Adipocyte (in vitro differentiated cells): ENCODE measurements at regions not wholly inside any gene's neighbourhood (a gene's known extent, or its start where the extent isn't known, plus 50 kb on each side); places are given as distances from the start of the nearest gene placed in this dataset.
"Not testable (repeated sequence)": the region's sequence is repeated elsewhere in the genome, so short reads cannot be mapped to it uniquely, and the experiment has no call there.

ENCODE experiments used
- DNase-seq: peaks from one replicate; pipeline ENCODE4 v3.0.0-alpha.2; 2015; ENCODE audit warnings: low read depth
- H3K27me3 ChIP-seq: replicated peaks from 2 replicates; pipeline ENCODE4 v1.7.0; 2013; ENCODE audit warnings: mild to moderate bottlenecking, low read length, moderate library complexity; ENCODE audit not compliant: control insufficient read depth, insufficient read depth
- H3K36me3 ChIP-seq: 2 replicates; pipeline ENCODE4 v1.7.0; 2013; ENCODE audit warnings: low read length, mild to moderate bottlenecking, moderate library complexity; ENCODE audit not compliant: control insufficient read depth, insufficient read depth, severe bottlenecking
- H3K4me1 ChIP-seq: 2 replicates; pipeline ENCODE4 v1.7.0; 2013; ENCODE audit warnings: mild to moderate bottlenecking, low read length, moderate library complexity; ENCODE audit not compliant: control insufficient read depth, insufficient read depth
- H3K4me3 ChIP-seq: 2 replicates; pipeline ENCODE4 v1.7.0; 2013; ENCODE audit warnings: mild to moderate bottlenecking, low read length, moderate library complexity
- H3K9ac ChIP-seq: 2 replicates; pipeline ENCODE4 v1.7.0; 2013; ENCODE audit warnings: mild to moderate bottlenecking, low read length, moderate library complexity
- H3K9me3 ChIP-seq: 2 replicates; pipeline ENCODE4 v1.7.0; 2013; ENCODE audit warnings: mild to moderate bottlenecking, low read length, moderate library complexity; ENCODE audit not compliant: control insufficient read depth

DNA sequence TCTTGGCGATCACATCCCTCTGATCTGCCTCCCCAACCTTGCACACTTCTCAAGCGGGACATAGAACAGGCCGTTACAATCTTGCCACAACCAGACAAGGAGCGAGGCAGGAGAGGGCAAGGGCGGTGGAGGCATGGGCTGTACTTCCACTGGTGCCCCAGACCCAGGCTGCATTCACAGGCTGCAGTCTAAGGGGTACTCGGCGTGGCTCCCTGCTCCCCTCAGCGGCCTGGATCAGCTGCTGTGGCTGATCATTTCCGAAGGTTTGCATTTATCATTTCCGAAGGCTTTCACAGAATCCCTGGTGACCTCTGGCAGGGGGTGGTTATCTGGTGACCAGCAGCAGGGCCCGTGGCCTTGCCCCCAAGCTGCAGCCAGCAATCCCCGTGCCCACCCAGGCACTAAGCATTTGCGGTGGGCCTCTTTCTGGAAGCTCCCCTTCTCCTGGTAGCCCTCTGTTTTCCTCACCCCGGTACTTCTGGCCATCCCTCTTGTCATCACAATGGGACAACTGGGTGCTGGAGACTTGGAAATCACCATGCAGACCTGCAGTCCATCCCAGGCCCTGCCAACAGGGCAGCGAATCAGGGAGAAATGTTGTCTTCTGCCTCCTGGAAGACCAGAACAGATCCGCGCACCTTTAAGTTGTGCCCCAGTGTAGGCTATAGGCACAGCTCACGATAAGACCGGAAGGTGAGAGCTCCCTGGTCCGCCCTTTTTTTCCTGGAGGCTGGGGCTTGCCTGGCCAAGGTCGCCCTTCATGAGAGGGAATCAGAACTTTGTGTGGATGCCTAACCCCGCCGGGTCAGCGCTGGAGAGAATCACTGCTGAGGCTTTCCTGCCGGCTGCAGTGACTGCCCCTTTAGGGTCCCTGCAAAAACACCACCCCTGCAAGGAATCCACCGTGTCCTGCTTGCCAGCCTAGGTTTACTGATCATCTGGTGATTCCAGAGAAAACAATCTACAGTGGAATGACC lies 1739.1 kb downstream of the TP53TG3F start:
- Histone ChIP-seq H3K4me3 (no peak overlapping the region), H3K9ac (no peak overlapping the region), H3K4me1 (no peaks in the 10 kb centered on the region), H3K36me3 (no peaks in the 10 kb centered on the region), H3K27me3 (no peaks in the 10 kb centered on the region), H3K9me3 (peaks cover 4% of the 10 kb centered on the region)
- DNase-seq: no peak

DNA sequence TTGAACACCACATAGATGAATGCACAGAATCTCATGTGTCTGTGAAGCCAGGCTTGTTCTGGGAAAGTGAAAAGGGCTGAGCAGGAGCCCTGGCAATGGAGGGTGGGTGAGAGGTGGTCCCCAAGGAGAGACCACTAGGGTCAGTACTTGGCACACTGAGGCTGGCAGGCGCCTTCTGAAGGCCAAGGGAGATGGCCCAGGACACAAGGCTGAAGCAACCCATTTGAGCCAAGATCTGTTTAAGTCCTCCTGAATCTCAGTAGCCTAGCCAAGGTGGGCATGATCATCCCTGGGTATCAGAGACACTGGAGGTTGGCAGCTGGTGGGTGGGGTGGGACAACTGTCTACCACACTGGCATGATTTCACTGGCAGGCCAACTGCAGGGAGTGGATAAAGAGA lies 1741.2 kb downstream of the TP53TG3F start:
- Histone ChIP-seq H3K9ac (no peak overlapping the region), H3K27me3 (no peaks in the 10 kb centered on the region), H3K36me3 (no peaks in the 10 kb centered on the region), H3K4me1 (no peaks in the 10 kb centered on the region), H3K4me3 (no peak overlapping the region), H3K9me3 (peaks cover 4% of the 10 kb centered on the region)
- DNase-seq: no peak

DNA sequence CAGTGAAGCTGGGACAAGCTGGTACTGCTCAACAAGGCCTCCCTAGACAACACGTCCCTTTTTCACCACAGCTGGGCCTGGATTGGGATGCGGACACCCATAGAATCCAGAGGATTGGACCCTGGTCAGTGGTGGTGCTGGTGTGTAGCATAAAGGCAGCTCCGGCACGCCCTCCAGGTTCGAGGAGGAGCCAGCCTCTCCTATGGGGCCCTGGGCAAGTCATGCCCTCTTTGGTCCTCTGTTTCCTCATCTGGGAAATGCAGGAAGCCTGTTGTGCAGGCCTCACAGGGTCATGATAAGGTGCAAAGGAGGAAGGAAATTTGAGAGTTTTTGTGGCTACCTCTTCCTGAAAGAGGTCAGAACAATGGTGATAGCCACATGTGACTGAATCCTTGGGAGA lies 1741.7 kb downstream of the TP53TG3F start:
- Histone ChIP-seq H3K4me1 (no peaks in the 10 kb centered on the region), H3K9me3 (peaks cover 4% of the 10 kb centered on the region), H3K9ac (no peak overlapping the region), H3K27me3 (no peaks in the 10 kb centered on the region), H3K4me3 (no peak overlapping the region), H3K36me3 (no peaks in the 10 kb centered on the region)
- no peak for DNase-seq

DNA sequence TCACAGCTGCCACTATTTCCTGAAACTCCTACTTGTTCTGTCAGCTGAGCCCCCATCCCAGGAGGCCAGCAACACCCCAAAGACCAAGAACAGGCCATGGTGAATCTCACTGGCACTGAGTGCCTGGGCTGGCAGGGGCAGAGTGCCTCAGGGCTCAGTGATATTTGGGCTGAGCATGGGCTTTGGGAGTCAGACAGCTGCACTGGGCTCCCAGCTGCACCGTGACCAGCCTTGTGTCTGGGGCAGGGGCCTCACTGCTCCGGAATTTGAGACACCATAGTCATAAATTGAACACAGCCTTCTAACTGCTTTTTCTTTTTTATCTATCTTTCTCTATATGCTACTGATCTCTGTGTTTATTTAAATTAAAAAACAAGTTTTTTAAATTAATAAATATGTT lies 1744.2 kb downstream of the TP53TG3F start:
- DNase-seq: no peak

DNA sequence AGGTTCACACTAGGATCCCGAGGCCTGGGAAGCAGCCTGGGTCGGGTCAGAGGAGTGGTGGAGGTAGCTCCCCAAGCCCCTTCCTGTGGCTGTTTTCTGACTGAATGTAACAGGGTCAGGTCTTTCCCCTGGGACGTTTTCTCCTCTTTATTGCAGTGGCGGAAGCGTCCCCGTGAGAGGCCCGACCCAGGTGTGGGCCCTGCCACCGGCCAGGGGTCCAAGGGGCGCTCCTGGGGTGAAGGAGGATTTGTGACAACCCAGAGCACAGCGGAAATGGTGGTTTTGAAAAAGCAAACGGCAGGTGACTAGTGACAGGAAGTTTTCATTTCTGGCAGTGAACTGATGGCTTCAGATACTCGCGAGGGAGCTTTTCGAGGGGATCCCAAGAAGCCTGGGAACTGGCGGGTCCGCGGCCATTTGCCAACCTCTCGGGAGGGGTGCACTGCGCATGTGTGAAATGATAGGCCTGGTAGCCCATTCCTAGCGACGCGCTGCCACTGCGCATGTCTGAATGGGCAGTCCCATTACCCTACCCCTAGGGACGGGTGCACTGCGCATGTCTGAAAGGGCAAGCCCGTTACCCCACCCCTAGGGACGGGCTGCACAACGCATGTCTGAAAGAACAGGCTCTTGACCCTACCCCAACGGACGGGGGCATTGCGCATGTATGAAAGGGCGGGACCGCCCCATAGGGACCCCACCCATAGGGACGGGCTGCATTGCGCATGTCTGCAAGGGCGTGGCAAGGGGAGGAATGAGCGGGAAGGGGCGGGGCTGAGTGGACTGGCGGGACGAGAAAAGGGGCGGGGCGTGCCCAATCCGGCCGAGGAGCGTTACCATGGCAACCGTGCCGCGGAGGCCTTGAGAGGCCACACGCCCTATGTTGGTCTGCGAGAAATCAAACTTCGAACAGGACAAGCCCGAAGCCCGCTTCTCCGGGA lies 1747.9 kb downstream of the TP53TG3F start:
- Histone ChIP-seq H3K9me3 (no peaks in the 10 kb centered on the region), H3K36me3 (no peaks in the 10 kb centered on the region), H3K4me1 (no peaks in the 10 kb centered on the region), H3K9ac (no peak overlapping the region), H3K27me3 (no peaks in the 10 kb centered on the region), H3K4me3 (no peak overlapping the region)
- no peak for DNase-seq

More for the DNA sequence above, 1744.2 kb downstream of the TP53TG3F start:
- Histone ChIP-seq H3K9me3 (no peaks in the 10 kb centered on the region), H3K36me3 (no peaks in the 10 kb centered on the region), H3K4me3 (no peak overlapping the region), H3K4me1 (no peaks in the 10 kb centered on the region), H3K27me3 (no peaks in the 10 kb centered on the region), H3K9ac (no peak overlapping the region)

DNA sequence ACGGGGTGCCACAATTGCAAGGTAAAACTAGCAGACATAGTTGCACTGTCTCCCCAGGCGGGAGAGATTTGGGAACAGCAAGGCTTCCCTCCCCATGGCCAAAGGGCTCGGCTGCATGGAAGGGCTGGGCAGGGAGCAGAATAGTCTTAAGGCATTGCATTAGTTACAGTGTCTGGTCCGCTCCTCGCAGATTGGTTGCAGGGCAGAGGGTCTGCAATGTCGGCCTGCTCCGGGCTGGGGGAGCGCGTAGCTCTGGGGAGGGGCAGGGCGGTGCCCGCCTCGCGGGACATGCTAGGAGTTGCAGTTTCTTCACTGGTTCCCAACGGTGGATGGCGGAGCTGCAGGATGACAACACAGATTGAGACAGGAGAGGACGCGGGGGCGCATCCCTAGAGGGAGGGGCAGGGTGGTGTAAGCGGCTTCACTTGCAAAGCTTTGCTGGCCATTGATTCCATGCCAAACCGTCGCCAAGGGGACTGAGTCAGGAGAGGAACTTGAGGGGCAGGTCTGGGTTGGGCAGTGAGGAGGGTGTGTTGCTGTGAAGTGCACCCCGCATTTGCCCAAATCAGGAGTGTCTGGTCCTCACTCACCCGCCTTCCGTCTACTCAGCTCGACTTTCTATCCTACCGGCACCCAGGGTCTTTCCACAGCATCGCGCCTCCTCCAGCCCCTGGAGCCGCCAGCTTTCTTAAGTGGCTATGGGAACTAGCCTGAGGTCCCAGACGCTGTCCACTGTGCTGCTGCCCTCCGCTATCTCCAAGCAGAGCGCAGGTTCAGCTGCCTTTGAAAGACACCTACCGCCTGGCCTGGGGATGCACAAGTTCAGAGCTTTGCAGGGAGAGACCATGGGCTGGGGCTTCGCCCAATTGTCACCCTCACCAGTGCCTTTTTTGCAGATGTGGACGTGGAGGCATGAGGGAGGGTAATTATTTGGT lies 1748.9 kb downstream of the TP53TG3F start:
- no peaks in the 10 kb centered on the region for H3K27me3 ChIP-seq
- no peaks in the 10 kb centered on the region for H3K36me3 ChIP-seq
- no peaks in the 10 kb centered on the region for H3K9me3 ChIP-seq
- H3K9ac ChIP-seq: no peak overlapping the region
- no peak for DNase-seq
- no peaks in the 10 kb centered on the region for H3K4me1 ChIP-seq
- no peak overlapping the region for H3K4me3 ChIP-seq

DNA sequence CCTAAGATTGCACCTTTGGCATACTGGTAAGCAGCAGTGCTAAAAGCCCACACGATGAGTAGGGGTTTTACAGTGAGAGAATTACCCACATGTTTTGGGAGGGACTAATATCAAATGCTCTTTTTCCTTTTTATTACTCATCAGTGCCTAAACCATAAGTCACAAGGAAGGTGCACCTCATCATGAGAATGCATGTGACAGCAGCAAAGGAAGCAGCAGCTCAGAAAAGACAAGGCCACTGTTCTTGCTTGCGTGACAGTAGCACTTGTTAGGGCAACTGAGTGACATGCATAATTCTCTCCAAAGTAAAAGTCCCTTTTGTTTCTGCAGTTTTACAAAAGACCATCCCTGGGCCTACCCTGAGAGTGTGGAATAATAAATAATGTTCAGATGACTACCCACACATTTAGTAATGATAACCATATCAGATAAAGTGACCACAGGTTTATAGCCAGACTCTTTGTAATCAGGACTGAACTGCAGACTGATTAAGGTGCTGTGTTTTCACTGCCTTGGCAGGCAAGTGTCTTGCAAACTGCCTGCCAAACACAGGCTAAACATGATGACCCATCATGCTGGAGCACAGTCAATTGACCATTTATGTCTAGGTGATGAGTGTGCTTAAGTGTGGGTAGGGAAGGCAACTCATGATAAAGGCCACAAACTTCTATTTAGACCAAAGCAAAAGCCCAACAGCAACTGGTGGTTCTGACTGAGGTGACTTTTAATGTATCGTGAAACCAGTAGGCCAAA lies 1751.4 kb downstream of the TP53TG3F start:
- Histone ChIP-seq H3K9ac (no peak overlapping the region), H3K36me3 (no peaks in the 10 kb centered on the region), H3K9me3 (no peaks in the 10 kb centered on the region), H3K4me3 (no peak overlapping the region), H3K27me3 (no peaks in the 10 kb centered on the region), H3K4me1 (no peaks in the 10 kb centered on the region)
- no peak for DNase-seq

DNA sequence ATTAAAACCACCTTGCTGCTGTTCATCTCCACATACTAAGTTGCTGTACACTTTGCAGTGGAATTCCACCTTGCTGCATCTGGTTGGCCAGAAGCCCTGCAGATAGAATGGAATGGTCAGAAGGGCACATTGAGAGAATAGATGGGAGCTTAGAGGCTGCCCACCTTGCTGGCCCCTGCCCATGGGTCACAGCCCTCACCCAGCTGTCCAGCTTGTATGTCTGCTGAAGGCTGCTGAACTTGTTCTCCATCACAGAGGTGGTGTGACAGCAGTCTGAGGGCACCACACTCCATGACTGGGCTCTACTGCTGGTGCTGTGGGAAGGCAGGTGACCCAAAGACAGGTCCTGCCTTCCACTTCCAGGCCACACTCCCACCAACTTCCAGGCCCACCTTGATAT lies 1755.4 kb downstream of the TP53TG3F start:
- no peaks in the 10 kb centered on the region for H3K9me3 ChIP-seq
- no peaks in the 10 kb centered on the region for H3K4me1 ChIP-seq
- H3K9ac ChIP-seq: no peak overlapping the region
- H3K36me3 ChIP-seq: no peaks in the 10 kb centered on the region
- no peak for DNase-seq
- H3K27me3 ChIP-seq: no peaks in the 10 kb centered on the region
- no peak overlapping the region for H3K4me3 ChIP-seq

DNA sequence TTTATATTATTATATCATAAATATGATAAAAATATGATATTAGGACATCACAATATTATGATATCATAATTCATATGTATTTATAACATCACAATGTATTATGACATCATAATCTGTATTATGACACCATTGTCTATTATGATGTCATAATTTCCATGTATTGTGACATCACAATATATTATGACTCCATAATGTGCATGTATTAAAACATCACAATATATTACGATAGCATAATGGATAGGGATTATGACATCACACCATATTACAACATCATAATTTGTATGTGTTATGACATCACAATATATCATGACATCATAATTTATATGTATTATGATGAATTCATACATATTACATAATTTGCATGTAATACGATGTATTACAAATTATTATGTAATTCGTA lies 1755.9 kb downstream of the TP53TG3F start:
- Histone ChIP-seq H3K9ac (no peak overlapping the region), H3K9me3 (no peaks in the 10 kb centered on the region)
- no peak for DNase-seq

DNA sequence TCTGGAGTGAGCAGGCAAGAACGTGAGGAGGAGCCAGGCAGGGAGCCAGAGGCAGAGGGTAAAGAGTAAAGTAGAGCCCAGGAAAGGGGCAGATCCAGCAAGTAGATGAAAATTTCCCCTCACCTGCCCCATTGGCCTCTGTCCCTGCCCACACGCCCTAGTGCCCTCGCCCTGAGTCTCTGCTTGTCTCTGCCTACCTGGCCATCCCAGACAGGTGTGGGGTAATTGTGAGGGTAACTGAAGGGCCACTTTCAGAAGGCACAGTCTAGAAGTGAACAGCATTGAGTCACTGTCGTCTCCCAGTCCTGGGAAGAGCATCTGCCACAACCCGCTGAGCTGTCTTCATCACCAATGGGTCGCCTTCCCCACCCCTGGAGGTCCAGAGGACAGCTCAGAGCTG lies 1756.8 kb downstream of the TP53TG3F start:
- not testable (repeated sequence) for H3K4me1 ChIP-seq, H3K27me3 ChIP-seq, H3K9ac ChIP-seq, DNase-seq, H3K9me3 ChIP-seq, H3K36me3 ChIP-seq, H3K4me3 ChIP-seq

More for the DNA sequence above, 1755.9 kb downstream of the TP53TG3F start:
- no peaks in the 10 kb centered on the region for H3K36me3 ChIP-seq
- no peaks in the 10 kb centered on the region for H3K4me1 ChIP-seq
- no peaks in the 10 kb centered on the region for H3K27me3 ChIP-seq
- no peak overlapping the region for H3K4me3 ChIP-seq
